AG04450 (cell line): ENCODE measurements at regions not wholly inside any gene's neighbourhood (a gene's known extent, or its start where the extent isn't known, plus 50 kb on each side); places are given as distances from the start of the nearest gene placed in this dataset.

Experiments used
- CTCF ChIA-PET: fragments of 300-600, 350-600 bp; formaldehyde crosslinking; extraction: SDS; loops from one replicate; lab custom pipeline; 2022; ENCODE audit warnings: antibody characterized with exemption, inconsistent platforms; lab: Charles Lee
- POLR2A ChIA-PET: fragments of 350-600 bp; formaldehyde crosslinking; extraction: SDS; loops from one replicate; lab custom pipeline; 2021; ENCODE audit warnings: antibody characterized with exemption, inconsistent platforms; lab: Yijun Ruan, JAX
- DNase-seq: peaks from one replicate; pipeline ENCODE4 v3.0.0-alpha.2; 2011; ENCODE audit warnings: low read depth, low spot score
- H3K27ac ChIP-seq: one replicate; pipeline ENCODE4 v1.5.1; 2012; ENCODE audit warnings: low read depth, low read length, control low read depth
- H3K27me3 ChIP-seq: one replicate; pipeline ENCODE4 v1.6.0; 2012; ENCODE audit warnings: low read length; ENCODE audit not compliant: control insufficient read depth, insufficient read depth
- H3K4me3 ChIP-seq: 2 replicates; pipeline ENCODE4 v1.5.1; 2011; ENCODE audit warnings: mild to moderate bottlenecking, low read depth, low read length, control low read depth
- H3K9me3 ChIP-seq: 2 replicates; pipeline ENCODE4 v1.5.1; 2012; ENCODE audit warnings: low read length; ENCODE audit not compliant: control insufficient read depth, insufficient read depth
- CTCF ChIP-seq: IDR thresholded peaks from 2 replicates; pipeline ENCODE4 v1.5.1; 2011; ENCODE audit warnings: low read depth, low read length, control low read depth, inconsistent platforms

- DNase-seq: no peak
- H3K27ac ChIP-seq: no peak overlapping the region
- no peak for TF ChIP-seq CTCF
- ChIA-PET POLR2A (no interaction called here), CTCF (no interaction called here)
- H3K4me3 ChIP-seq: no peak overlapping the region
- peaks cover 34% of the 10 kb centered on the region for H3K27me3 ChIP-seq
- H3K9me3 ChIP-seq: no peaks in the 10 kb centered on the region
These were observed 187.5 kb downstream of the EVX1 start for GRCh38 chr7:27430105-27430504.

DNA sequence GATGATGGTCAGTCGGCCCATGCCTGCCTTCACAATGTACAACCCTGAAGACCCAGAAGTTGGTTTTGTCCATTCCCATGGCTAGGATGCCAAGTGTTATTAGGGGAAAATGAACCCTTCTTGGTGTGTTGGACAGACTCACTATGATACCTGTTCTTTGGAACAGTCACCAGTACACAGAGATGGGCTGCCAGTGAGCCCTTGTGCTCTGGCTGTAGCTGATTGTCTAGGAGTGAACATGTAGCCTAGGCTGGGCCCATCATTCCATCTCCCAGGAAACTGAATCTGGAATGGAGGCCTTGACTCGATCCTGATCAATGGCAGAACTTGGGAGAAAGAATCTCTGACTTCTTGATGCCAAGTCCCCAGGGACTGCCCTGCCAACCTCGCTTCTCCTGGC lies 188.9 kb downstream of the EVX1 start:
- H3K4me3 ChIP-seq: no peak overlapping the region
- no peak overlapping the region for H3K27ac ChIP-seq
- no peak for TF ChIP-seq CTCF

GRCh38 chr7:27433581-27433980 lies 191.0 kb downstream of the EVX1 start:
- POLR2A ChIA-PET: no interaction called here
- H3K9me3 ChIP-seq: no peaks in the 10 kb centered on the region
- DNase-seq: no peak
- H3K27ac ChIP-seq: no peak overlapping the region
- H3K4me3 ChIP-seq: no peak overlapping the region
- H3K27me3 ChIP-seq: peaks cover 26% of the 10 kb centered on the region
- CTCF ChIA-PET: interaction anchor here (1.7 kb wide), 1 partner anchor 344 kb away, joined by 3 read pairs; no protein-coding TSS in a partner anchor
- no peak for TF ChIP-seq CTCF

More for the DNA sequence above, 188.9 kb downstream of the EVX1 start:
- peaks cover 24% of the 10 kb centered on the region for H3K27me3 ChIP-seq
- CTCF ChIA-PET: no interaction called here
- POLR2A ChIA-PET: no interaction called here
- no peaks in the 10 kb centered on the region for H3K9me3 ChIP-seq
- DNase-seq: no peak

- CTCF ChIA-PET: interaction anchor here (1.4 to 1.7 kb wide), 2 partner anchors 239 to 343 kb away, joined by 3 to 4 read pairs; no protein-coding TSS in a partner anchor
- H3K9me3 ChIP-seq: no peaks in the 10 kb centered on the region
- peaks cover 21% of the 10 kb centered on the region for H3K27me3 ChIP-seq
- no peak overlapping the region for H3K27ac ChIP-seq
- 0 out of 2 replicates have a peak, but pooled peaks have one; percentile 20 for TF ChIP-seq CTCF
- POLR2A ChIA-PET: no interaction called here
- DNase-seq: no peak
- H3K4me3 ChIP-seq: no peak overlapping the region
These were observed 192.3 kb downstream of the EVX1 start for GRCh38 chr7:27434756-27435400.

DNA sequence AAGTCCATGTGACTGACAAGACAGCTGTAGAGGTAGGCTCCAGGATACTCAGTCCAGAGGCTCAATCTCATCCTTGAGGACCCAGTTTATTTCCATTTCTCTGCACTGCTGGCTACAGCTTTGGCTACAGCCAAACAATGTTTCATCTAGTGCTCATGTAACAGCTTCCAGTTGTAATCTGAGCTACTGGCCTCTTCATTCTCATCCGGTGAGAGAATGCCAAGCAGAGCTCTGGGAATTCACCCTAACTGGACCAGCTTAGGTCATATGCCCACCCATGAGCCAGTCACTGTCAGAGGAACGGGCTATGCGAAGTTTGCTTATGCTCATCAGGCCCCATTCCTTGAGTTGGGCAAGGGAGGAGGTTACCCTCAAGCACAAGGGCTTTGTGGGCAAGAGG lies 192.9 kb downstream of the EVX1 start:
- POLR2A ChIA-PET: no interaction called here
- Histone ChIP-seq H3K27ac (no peak overlapping the region), H3K9me3 (no peaks in the 10 kb centered on the region), H3K4me3 (no peak overlapping the region), H3K27me3 (peaks cover 20% of the 10 kb centered on the region)
- CTCF ChIA-PET: interaction anchor here (1.4 to 1.7 kb wide), 2 partner anchors 239 to 342 kb away, joined by 3 to 4 read pairs; no protein-coding TSS in a partner anchor
- DNase-seq: peak; percentile 16
- TF ChIP-seq CTCF: no peak
